ENCODE measurements at regions not wholly inside any gene's neighbourhood (a gene's known extent, or its start where the extent isn't known, plus 50 kb on each side); places are given as distances from the start of the nearest gene placed in this dataset.

DNA sequence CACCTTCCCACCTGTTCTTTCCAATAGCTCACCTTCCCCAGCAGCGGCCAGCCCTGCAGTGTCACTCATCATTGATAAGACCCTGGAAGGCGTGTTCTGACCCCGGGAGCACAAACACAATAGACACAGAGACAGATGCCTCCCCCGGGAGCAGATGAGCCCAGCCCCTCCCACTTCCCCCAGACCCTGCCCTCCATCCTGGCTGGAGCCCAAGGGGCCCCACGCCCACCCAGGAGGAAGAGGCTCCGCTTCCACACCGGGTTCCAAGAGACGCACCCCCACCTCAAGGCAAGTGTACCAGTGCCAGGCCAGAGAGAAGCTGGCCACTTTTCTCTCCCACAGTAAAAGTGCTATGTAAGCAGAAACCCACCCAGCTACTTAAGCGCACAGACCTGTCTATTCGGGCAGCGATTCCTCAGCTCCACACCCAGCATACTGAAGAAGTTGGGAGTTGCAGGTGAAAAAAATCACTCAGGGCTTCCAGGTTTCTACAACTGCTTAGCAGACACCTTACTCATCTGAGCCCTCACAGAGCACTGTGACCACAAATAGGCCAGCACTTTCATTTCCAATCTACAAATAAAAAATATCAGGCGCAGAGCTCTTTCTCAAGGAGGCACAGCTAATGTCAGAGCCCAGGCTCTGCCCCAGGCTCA is 93.4 kb upstream of the NXT1 start:
- no peaks in the 10 kb centered on the region for H3K36me3 ChIP-seq (ENCODE audit: control insufficient read depth in 2 of 2, insufficient read depth in 1 of 2, low read length in 2 of 2)
- POLR2A ChIA-PET: no interaction called here
- CTCF ChIA-PET: interaction anchor here (1.0 kb wide), 1 partner anchor 11 kb away, joined by 3 read pairs; no protein-coding TSS in a partner anchor

GRCh38 chr20:23255716-23256385 is 94.7 kb upstream of the NXT1 start:
- Histone ChIP-seq H3K4me1 (ENCODE audit: control insufficient read depth, insufficient read depth, low read length) (no peaks in the 10 kb centered on the region), H3K4me3 (ENCODE audit: low read depth, low read length) (no peak overlapping the region), H3K36me3 (ENCODE audit: control insufficient read depth in 2 of 2, insufficient read depth in 1 of 2, low read length in 2 of 2) (no peaks in the 10 kb centered on the region), H3K27ac (ENCODE audit: extremely low read depth, low read depth, low read length) (no peak overlapping the region), H3K9me3 (ENCODE audit: control insufficient read depth, insufficient read depth, low read depth, low read length) (no peaks in the 10 kb centered on the region)
- TF ChIP-seq ZNF560 (tag by site-specific recombination; IDR thresholded peaks at IDR 0.05; ENCODE audit: borderline replicate concordance): no peak
- TF ChIP-seq ZIC2 (tag by site-specific recombination; IDR thresholded peaks at IDR 0.05): peak; percentile 80
- ChIA-PET CTCF (no interaction called here), POLR2A (no interaction called here)

More for the DNA sequence above, 93.4 kb upstream of the NXT1 start:
- Histone ChIP-seq H3K27ac (ENCODE audit: extremely low read depth, low read depth, low read length) (no peak overlapping the region), H3K4me1 (ENCODE audit: control insufficient read depth, insufficient read depth, low read length) (no peaks in the 10 kb centered on the region), H3K9me3 (ENCODE audit: control insufficient read depth, insufficient read depth, low read depth, low read length) (no peaks in the 10 kb centered on the region), H3K4me3 (ENCODE audit: low read depth, low read length) (no peak overlapping the region)
- TF ChIP-seq ZFHX2 (tag by site-specific recombination; conservative IDR thresholded peaks at IDR 0.05): 0 out of 2 replicates have a peak, but pooled peaks have one; percentile 38
- TF ChIP-seq SETDB1 (IDR thresholded peaks at IDR 0.05; ENCODE audit: insufficient read length, low read length): no peak

GRCh38 chr20:23255106-23255505 is 95.5 kb upstream of the NXT1 start:
- TF ChIP-seq SP2 (tag by site-specific recombination; IDR thresholded peaks at IDR 0.05) (no peak), BCL11A (tag by site-specific recombination; IDR thresholded peaks at IDR 0.05; ENCODE audit: low read depth) (no peak), KLF7 (tag by site-specific recombination; IDR thresholded peaks at IDR 0.05; ENCODE audit: borderline replicate concordance) (no peak), ZNF248 (tag by site-specific recombination; IDR thresholded peaks at IDR 0.05) (no peak), ZNF23 (tag by site-specific recombination; IDR thresholded peaks at IDR 0.05; ENCODE audit: borderline replicate concordance) (no peak), SP7 (tag by site-specific recombination; IDR thresholded peaks at IDR 0.05) (no peak), WT1 (tag by site-specific recombination; IDR thresholded peaks at IDR 0.05) (no peak), RBAK (tag by site-specific recombination; IDR thresholded peaks at IDR 0.05) (no peak), ZNF610 (tag by site-specific recombination; IDR thresholded peaks at IDR 0.05; ENCODE audit: borderline replicate concordance) (no peak), ZNF184 (tag by site-specific recombination; IDR thresholded peaks at IDR 0.05) (no peak)
- H3K9me3 ChIP-seq (ENCODE audit: control insufficient read depth, insufficient read depth, low read depth, low read length): no peaks in the 10 kb centered on the region
- no peak overlapping the region for H3K4me3 ChIP-seq (ENCODE audit: low read depth, low read length)
- CTCF ChIA-PET: interaction anchor here (1.8 kb wide), 1 partner anchor 20 kb away, joined by 4 read pairs; no protein-coding TSS in a partner anchor
- no peak overlapping the region for H3K27ac ChIP-seq (ENCODE audit: extremely low read depth, low read depth, low read length)
- H3K36me3 ChIP-seq (ENCODE audit: control insufficient read depth in 2 of 2, insufficient read depth in 1 of 2, low read length in 2 of 2): no peaks in the 10 kb centered on the region
- no peaks in the 10 kb centered on the region for H3K4me1 ChIP-seq (ENCODE audit: control insufficient read depth, insufficient read depth, low read length)
- POLR2A ChIA-PET: no interaction called here

DNA sequence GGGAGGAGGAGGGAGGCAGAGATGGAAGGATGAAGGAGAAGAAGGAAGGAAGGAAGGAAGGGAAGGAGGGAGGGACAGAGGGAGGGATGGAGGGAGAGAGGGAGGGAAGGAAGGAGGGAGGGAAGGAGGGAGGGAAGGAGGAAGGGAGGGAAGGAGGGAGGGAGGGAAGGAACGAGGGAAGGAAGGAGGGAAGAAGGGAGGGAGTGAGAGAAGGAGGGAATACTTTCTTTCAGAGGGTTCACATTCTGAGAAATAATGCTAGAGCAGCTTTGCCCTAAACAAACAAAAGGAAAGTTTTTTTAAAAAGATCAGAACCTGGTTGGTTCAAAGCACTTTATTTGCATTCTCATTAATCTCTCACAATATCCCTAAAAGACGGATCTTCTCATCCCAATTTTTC is 96.1 kb upstream of the NXT1 start:
- H3K36me3 ChIP-seq (ENCODE audit: control insufficient read depth in 2 of 2, insufficient read depth in 1 of 2, low read length in 2 of 2): no peaks in the 10 kb centered on the region
- H3K27ac ChIP-seq (ENCODE audit: extremely low read depth, low read depth, low read length): no peak overlapping the region
- H3K4me1 ChIP-seq (ENCODE audit: control insufficient read depth, insufficient read depth, low read length): no peaks in the 10 kb centered on the region
- no peaks in the 10 kb centered on the region for H3K9me3 ChIP-seq (ENCODE audit: control insufficient read depth, insufficient read depth, low read depth, low read length)
- CTCF ChIA-PET: interaction anchor here (1.8 kb wide), 1 partner anchor 19 kb away, joined by 4 read pairs; no protein-coding TSS in a partner anchor
- POLR2A ChIA-PET: no interaction called here
- H3K4me3 ChIP-seq (ENCODE audit: low read depth, low read length): no peak overlapping the region
- TF ChIP-seq, protein P1, sequence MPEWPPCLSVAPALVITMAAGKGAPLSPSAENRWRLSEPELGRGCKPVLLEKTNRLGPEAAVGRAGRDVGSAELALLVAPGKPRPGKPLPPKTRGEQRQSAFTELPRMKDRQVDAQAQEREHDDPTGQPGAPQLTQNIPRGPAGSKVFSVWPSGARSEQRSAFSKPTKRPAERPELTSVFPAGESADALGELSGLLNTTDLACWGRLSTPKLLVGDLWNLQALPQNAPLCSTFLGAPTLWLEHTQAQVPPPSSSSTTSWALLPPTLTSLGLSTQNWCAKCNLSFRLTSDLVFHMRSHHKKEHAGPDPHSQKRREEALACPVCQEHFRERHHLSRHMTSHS (tag by site-specific recombination; IDR thresholded peaks at IDR 0.05): no peak
- TF ChIP-seq ZNF548 (tag by site-specific recombination; IDR thresholded peaks at IDR 0.05) (peak; percentile 58; the same call in 1 of the 2 replicates), ZNF623 (tag by site-specific recombination; IDR thresholded peaks at IDR 0.05) (no peak), ZNF366 (tag by site-specific recombination; conservative IDR thresholded peaks at IDR 0.05) (peak; percentile 89), ZNF449 (tag by site-specific recombination; IDR thresholded peaks at IDR 0.05) (no peak)
- TF ChIP-seq, protein P2, sequence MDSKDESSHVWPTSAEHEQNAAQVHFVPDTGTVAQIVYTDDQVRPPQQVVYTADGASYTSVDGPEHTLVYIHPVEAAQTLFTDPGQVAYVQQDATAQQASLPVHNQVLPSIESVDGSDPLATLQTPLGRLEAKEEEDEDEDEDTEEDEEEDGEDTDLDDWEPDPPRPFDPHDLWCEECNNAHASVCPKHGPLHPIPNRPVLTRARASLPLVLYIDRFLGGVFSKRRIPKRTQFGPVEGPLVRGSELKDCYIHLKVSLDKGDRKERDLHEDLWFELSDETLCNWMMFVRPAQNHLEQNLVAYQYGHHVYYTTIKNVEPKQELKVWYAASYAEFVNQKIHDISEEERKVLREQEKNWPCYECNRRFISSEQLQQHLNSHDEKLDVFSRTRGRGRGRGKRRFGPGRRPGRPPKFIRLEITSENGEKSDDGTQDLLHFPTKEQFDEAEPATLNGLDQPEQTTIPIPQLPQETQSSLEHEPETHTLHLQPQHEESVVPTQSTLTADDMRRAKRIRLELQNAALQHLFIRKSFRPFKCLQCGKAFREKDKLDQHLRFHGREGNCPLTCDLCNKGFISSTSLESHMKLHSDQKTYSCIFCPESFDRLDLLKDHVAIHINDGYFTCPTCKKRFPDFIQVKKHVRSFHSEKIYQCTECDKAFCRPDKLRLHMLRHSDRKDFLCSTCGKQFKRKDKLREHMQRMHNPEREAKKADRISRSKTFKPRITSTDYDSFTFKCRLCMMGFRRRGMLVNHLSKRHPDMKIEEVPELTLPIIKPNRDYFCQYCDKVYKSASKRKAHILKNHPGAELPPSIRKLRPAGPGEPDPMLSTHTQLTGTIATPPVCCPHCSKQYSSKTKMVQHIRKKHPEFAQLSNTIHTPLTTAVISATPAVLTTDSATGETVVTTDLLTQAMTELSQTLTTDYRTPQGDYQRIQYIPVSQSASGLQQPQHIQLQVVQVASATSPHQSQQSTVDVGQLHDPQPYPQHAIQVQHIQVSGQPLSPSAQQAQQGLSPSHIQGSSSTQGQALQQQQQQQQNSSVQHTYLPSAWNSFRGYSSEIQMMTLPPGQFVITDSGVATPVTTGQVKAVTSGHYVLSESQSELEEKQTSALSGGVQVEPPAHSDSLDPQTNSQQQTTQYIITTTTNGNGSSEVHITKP (tag by site-specific recombination; IDR thresholded peaks at IDR 0.05): no peak
